ENCODE measurements at regions not wholly inside any gene's neighbourhood (a gene's known extent, or its start where the extent isn't known, plus 50 kb on each side); places are given as distances from the start of the nearest gene placed in this dataset.
"Not testable (repeated sequence)": the region's sequence is repeated elsewhere in the genome, so short reads cannot be mapped to it uniquely, and the experiment has no call there.

DNA sequence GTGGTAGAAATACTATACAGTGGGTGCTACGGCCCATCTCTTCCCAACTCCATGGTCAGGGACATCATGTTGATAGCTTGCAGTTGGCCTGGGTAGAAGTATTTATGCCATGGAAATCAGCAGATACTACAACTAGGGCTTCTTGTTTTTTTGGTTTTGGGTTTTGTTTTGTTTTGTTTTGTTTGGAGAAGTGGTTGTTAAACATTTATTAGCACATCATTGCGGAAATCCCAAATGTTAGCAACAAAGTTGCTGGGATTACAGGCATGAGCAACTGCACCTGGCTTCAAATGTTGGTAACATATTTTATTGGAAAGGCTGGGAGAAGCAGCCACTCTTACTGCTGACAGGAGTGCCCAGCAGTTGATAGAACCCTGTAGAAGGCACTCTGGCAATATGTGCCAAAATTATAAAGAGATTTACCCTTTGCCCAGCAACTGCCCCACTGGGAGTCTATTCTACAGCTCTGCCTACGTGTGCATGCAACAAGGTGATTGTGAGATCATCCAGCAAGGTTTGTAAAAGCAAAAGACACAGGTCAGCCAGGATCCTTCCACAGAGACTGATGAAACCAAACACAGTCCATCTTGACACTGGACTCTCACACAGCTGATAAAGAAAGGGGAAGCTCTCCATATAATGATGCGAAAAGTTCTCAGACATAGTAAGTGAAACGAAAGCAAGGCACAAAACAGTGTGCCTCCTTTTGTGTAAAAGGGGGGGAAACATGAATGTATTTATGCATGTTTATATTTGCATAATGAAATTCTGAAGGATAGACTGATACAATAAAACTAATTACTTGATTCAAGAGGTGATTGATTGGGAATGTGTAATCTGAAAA lies 314.4 kb downstream of the ANAPC1 start:
- DNase-seq (ENCODE audit: low spot score) = not testable (repeated sequence)

DNA sequence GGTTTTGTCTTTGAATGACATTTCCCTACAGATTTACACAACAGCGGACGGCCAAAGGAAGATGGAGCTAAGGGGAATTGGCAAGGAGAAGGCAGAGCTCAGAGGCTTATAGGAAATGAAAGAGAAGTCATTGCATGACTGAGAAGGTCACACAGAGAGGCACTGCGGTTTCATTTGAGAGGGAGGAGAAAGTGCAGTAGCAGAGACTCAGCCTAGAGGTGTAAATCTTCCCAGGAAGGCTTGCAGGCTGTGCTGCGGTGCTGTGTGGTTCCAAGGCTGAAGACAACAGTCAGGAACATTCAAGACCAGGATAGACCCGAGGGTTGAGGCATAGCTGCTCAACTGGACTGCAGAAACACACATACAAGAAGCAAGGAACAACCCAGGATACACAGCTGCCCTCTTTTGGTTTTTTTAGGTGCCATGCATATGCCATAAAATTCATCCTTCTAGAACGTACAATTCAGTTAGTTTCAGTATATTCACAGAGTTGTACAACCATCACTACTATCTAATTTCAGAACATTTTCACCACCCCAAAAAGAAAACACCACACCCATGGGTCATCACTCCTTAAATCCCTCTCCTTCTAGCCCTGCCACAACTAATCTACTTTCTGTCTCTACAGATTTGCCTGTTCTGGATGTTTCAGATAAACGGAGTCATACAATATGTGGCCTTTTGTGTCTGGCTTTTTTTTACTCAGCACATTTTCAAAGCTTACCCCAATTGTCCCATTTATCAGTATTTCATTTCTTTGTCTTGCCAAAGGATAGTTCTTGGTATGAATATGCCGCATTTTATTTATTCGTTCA lies 313.5 kb downstream of the ANAPC1 start:
- not testable (repeated sequence) for DNase-seq (ENCODE audit: low spot score)

DNA sequence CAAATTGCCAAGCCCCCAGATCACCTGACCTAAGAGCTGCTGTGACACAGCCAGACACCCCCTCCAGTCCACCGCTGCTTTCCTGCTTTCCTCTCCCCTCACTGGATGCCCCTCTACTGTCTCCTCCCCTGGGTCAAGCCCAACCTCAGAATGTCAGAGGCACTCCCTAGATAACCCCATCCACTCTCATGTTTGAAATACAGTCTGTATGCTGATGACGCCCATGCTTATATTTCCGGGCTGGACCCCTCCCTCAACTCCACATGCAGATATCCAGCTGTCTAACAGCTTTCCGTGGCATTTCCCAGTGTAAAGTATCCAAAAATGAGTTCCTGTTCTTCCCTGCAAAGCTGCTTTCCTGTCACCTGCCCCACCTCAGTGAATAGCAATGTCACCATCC lies 309.2 kb downstream of the ANAPC1 start:
- DNase-seq (ENCODE audit: low spot score) = not testable (repeated sequence)

DNA sequence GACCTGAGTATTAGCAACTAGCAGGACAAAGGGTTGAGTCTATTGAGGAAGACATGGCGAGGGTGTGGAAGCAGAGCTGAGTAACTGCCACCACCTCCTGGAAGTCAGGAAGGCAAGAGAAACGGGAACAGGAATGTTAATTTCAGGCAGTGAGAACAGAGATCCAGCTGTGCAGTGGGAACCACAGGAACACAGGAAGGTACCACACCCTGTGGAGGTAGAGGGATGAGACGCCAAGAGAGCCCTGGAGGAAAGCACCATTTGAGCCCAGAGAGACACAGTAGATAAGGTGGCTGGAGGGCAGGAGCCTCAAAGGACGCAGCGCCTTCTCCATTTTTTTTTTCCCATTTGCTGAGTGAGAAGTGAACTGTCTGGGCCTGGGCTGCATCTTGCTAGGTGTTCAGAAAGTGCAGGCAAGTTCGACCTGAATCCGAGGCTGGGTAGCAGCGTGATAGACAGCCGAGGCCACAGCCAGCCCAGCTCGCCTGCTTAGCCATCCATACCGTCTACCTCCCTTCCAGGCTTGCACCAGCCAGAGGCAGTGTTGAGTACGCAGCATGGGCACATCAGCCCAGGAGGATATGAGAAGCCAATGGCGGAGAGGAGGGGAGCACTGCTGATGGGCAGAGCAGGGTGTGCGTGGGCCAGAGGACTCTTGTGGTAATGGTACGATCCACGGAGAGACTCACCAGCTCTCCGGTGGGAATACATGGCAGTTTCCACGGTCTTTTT lies 306.7 kb downstream of the ANAPC1 start:
- DNase-seq (ENCODE audit: low spot score) = not testable (repeated sequence)

DNA sequence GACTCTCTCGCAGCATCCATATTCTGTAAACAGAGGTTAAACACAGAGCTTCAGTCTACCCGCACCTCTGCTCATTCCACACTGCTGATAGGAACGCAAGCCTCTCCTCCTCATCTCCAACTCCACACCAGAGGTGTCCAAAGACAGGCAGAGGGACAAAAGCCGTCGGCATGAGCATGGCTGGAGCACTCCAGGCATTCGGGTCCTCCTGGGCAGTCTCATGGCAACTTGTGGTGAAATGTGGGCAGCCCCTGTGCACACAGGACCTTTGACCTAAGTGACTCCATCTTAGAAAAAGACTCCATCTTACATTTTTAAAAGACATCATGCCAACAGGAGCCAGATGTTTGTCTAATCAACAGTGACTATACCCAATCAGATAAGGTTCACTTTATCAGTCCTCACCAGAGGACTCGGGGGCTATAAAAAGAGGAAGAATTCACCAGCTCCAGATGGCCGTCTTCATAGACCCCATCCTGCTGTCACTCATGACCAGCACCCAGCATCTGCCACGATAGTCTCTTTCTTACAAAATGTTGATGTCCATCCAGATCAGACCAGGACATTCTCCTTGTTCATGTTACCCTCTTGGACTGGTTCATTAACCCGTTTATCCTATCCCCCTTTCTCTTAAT lies 304.4 kb downstream of the ANAPC1 start:
- DNase-seq (ENCODE audit: low spot score) = not testable (repeated sequence)

DNA sequence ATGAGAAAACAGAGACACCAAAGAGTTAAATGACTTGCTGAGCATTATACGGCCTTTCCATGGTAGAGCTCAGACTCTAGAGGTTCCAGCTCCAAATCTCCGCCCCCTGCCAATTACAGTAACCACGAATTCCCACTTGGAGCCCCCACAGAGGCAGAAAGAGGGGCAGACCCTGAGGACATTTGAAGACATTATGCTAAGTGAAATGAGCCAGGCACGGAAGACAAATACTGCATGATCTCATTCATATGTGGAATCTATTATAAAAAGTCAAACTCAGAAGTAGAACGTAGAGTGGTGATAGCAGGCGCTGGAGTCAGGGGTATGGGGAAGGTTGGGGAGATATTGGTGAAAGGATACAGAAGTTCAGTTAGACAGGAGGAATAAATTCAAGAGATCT lies 303.4 kb downstream of the ANAPC1 start:
- DNase-seq (ENCODE audit: low spot score) = not testable (repeated sequence)

DNA sequence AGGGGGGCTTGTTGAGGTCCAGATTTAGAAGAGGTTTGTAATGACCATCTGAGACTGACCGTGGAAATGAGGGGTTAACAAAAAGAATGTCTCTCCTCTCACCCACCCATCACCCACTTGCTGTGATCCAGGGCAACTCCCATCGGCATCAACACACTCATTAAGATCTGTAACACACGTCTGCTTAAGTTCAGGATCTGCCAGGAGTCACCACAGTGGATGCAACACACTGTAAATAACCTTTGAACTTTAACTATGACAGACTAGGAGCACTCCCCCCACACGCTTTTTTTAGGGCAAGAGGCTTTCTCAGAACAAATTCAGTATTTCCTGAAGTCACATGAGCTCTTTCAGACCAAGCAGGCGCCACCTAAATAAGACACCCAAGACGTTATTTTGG lies 301.9 kb downstream of the ANAPC1 start:
- DNase-seq (ENCODE audit: low spot score) = not testable (repeated sequence)

DNA sequence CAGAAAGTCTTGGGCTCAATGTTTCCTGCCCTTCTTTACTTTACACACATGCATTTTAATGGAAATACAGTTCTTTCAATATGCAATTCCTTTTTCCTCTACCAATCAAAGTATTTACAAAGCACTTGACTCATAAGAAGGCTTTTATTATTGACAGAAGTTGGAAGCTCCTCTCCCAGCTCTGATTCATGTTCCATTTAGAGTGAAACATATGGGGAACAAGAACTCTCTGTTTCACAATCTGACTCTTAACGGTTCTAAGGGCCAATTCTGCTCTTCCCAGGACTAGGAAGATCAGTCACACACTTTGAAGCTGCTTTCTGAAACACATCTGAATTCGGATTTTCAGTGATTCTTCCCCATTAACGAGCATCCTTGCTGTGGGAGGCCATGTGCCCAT lies 300.5 kb downstream of the ANAPC1 start:
- DNase-seq (ENCODE audit: low spot score) = not testable (repeated sequence)

DNA sequence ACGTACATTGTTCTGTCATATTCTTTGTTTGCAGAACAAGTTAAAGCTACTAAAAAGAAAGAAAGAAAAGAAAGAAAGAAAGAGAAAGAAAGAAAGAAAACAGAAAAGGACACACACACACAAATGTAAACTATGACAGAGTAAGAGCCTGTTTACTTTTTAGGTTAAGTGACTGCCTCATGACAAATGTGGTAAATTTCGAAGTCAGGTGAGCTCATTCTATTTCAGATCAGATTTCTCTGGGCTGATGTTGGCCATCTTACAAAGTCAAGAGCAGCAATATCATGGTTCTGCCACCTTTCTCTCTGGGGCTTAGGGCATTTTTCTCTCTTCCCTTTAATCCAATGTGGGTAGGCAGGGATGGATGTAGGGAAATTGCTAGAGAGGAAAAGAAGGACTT lies 299.5 kb downstream of the ANAPC1 start:
- not testable (repeated sequence) for DNase-seq (ENCODE audit: low spot score)

DNA sequence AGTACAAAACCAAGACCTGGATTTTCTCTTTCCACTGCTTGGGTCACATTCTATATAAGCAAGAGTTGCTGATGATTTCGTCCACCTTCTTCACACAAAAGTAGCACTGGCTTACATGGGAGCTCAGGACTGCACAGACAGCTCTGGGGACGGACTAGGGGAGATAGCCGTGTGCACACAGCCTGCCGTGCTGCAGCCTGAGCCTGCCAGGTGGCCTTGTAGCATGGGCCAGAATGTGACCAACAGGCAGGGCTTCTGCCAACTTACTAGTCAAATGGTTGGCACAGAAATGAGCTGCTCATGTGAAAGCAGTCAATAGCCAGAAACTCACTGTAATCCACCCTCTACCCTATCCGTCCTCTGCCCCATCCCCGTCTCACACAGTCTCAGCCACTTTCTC lies 299.0 kb downstream of the ANAPC1 start:
- not testable (repeated sequence) for DNase-seq (ENCODE audit: low spot score)

DNA sequence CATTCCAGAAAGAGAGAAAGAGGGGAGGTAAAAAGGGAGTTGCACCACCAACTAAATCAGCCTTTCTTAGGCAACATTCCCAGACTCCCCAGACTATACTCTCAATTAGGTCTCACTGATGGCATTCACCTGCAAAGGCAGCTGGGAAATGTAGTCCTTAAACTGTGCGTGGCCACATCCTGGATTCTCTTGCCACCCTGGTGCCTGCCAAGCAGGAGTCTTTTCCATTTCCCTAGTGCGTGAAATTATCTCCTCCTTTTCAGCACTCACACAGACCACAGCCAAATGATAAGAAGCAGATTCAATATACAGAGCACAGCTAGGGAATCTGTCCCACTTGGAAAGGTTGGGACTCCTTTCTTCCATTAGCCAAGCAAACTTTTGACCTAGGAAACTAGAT lies 298.0 kb downstream of the ANAPC1 start:
- DNase-seq (ENCODE audit: low spot score) = not testable (repeated sequence)

DNA sequence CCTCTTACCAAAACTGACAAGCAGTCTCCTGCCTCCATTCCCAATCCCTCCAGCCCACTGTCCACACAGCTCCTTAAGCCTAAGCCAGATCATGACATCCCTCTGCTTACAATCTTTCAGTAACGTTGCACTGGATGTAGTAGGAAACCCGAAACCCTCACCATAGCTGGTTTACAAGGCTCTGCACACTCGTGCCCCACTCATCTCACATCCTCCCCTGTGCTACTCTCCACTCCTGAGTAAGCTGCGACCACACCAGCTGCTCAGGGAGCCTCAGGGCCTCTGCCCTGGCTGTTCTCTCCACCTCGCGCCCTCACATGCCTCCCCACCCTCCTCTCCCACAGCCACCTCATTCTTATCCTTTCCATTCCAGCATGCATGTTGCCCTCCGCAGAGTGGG lies 288.9 kb downstream of the ANAPC1 start:
- not testable (repeated sequence) for DNase-seq (ENCODE audit: low spot score)

DNA sequence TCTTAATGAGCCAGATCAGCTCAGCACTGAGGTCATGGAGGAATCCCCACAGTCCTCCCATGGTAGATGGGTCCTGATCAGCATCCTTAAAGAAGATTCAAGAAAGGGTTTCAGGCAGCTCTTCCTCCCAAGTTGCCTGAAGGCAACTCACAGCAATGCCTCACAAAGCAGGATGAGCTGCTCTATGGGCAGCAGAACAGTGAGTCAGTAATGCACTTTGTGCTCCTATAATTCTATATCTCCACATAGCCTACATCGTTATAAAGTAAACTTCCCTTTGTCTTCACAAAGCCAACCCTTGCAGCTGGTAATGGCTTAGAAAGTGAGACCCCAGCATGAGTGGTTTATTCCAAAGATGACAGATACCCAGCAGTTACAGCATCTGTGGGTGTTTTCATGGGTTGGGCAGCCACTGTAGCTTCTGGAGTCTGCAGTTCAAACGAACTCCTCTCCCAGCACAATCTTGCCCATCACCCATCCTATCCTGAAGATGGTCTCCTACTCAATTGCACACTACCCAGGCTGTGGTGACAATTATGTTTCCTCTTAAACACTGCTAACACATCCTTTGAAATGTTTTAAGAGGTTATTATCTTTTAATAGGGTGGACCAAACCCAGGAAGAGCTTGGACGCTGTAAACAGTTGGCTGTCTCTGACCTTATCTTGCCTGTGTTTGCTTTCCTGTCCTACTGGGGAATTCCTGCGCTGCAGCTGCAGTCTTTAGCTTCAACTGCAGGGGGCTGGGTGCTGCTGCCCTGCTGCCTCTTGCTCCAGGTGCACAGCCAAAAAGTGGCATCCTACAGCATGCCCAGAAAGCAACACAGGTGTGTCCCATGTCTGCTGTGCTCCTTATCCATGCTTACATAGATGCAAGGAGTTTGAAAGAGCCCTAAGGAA lies 286.9 kb downstream of the ANAPC1 start:
- DNase-seq (ENCODE audit: low spot score) = not testable (repeated sequence)

DNA sequence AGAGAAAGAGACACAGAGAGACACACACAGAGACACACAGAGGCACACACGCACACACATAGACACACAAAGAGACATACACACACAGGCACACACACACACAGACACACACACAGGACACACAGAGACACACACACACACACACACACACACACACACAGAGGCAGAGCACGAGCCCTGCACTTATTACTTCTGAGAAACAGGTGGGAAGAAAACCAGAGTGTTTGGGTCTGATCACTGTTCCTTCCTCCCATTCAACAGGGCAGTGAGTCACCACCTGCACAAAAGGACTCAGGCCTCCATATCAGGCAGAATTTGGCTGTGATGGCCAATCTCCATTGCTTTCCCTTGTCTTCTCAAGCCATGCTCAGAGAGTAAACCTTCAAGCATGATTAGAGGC lies 285.0 kb downstream of the ANAPC1 start:
- DNase-seq (ENCODE audit: low spot score) = not testable (repeated sequence)

DNA sequence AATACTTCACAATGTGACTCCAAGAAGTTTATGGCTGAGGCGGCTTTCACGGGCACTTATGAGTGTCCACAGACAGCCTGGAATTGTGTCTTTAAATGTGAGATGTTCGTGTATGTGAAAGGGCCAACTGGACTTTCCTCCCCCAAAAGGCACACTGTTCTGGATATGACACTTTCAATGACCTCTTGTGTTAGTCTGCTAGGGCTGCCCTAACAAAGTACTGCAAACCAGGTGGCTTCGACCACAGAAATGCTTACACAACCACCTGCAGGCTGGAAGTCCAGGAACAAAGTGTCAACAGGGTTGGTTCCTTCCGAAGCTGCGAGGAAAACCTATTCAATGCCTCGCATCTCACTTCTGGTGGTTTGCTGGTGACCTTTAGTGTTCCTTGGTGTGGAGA lies 281.7 kb downstream of the ANAPC1 start:
- not testable (repeated sequence) for DNase-seq (ENCODE audit: low spot score)

DNA sequence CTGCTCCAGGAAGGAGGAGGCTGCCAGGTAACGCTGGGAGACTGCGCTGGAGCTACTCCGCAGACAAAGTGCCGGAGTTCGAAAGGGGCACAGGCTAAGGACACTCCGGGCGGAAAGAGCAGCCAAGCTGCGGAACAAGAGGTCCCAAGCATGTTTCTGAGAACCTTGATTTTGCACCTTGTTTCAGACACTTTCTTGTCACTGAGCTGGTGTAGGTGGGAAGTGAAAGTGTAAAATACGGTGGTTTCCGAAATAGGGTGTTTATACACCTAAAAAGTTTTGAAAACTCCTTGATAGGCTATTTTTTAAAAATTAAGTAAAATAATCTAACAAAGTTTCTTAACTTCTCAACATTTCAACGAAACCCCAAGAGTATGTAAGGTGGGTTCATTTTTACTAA lies 278.2 kb downstream of the ANAPC1 start:
- DNase-seq (ENCODE audit: low spot score) = not testable (repeated sequence)

DNA sequence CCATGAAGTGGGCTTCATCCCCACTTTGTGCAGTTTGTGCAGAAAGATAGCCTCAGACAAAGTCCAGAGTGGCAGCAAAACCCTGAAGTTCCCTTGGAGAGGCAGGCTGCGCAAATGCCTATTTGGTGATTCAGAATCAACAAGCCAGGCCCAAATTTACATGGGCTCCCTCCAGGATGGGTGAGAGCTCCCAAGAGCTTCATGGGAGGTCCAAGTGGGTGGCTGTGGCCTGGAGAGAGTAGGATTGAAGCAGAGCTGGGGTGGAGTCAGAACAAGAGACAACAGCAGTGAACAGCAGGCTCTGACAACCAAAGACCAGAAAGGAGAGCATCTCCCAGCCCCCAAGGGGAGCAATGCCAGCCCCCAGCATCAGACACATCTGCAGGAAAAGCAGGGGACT lies 277.4 kb downstream of the ANAPC1 start:
- not testable (repeated sequence) for DNase-seq (ENCODE audit: low spot score)

DNA sequence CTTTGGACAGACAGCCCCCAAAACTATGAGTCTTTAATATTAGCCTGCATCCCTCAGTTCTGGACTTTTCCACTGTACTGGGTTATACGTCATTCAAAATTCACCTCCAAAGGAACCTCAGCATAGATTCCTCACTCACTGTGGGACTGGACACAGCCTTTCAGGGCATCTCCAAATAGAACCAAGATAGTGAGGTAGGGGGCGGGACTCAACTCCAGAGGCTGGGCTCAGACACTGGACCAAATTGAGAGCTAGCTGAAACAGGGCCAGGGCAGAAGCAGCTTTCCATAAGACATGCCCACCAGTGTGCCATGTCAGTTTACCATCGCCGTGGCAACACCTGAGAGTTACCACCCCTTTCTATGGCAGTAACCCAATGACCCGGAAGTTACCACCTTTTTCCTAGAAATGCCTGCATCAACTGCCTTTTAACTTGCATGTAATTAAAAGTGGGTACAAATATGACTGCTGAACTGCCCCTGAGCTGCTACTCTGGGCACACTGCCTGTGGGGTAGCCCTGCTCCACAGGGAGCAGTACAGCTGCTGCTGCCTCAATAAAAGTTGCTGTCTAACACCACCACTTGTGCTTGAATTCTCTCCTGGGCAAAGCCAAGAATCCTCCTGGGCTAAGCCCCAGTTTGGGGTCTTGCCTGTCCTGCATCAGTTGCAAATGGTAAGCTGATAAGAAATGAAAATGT lies 274.7 kb downstream of the ANAPC1 start:
- DNase-seq (ENCODE audit: low spot score) = not testable (repeated sequence)

DNA sequence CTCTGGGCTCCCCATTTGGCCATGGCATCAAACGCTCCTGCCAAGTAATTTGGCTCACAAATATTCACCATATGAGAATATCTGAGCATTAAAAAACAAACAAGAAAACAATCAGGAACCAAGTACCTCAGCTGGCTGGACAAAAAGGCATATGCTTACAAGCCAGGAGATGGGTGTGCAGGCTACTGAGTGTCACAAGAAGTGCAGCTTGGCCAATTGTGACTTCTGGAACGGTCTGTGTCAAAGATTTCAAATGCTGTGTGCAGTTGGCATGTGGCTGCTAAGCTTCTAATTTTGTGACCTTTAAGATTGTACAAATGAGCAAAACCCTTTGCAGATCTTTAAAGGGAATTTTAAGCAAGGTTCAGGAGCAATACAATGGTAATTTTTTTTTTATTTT lies 274.0 kb downstream of the ANAPC1 start:
- not testable (repeated sequence) for DNase-seq (ENCODE audit: low spot score)
